GM23338 (cell line): ENCODE measurements at regions not wholly inside any gene's neighbourhood (a gene's known extent, or its start where the extent isn't known, plus 50 kb on each side); places are given as distances from the start of the nearest gene placed in this dataset.

Experiments used
- ATAC-seq: fragments of 200-7000 bp; cut with Tn5 transposase; 3 replicates; pipeline ENCODE4 v1.9.1; 2020
- DNase-seq: peaks from one replicate; pipeline ENCODE4 v3.0.0-alpha.2; 2015; ENCODE audit warnings: low spot score
- H2AFZ ChIP-seq: fragments of 200-600 bp; sonication (generic); 2 replicates; pipeline ENCODE4 v1.8.0; 2016; ENCODE audit warnings: antibody characterized with exemption, mild to moderate bottlenecking, moderate library complexity
- H3F3A ChIP-seq: fragments of 200-600 bp; sonication (generic); replicated peaks from 2 replicates; pipeline ENCODE4 v1.8.0; 2017; ENCODE audit warnings: antibody characterized with exemption, mixed run types, low read depth
- H3K27ac ChIP-seq: fragments of 200-600 bp; sonication (generic); 2 replicates; pipeline ENCODE4 v1.6.1; 2016; ENCODE audit warnings: low read depth
- H3K27me3 ChIP-seq: fragments of 200-600 bp; sonication (generic); 2 replicates; pipeline ENCODE4 v1.8.0; 2016; ENCODE audit warnings: mild to moderate bottlenecking, mixed run types, moderate library complexity; ENCODE audit not compliant: insufficient read depth
- H3K36me3 ChIP-seq: fragments of 200-600 bp; sonication (generic); 2 replicates; pipeline ENCODE4 v1.8.0; 2016; ENCODE audit warnings: mild to moderate bottlenecking; ENCODE audit not compliant: insufficient read depth
- H3K4me1 ChIP-seq: fragments of 200-600 bp; sonication (generic); 2 replicates; pipeline ENCODE4 v1.8.0; 2016; ENCODE audit warnings: mild to moderate bottlenecking, moderate library complexity; ENCODE audit not compliant: insufficient read depth
- H3K4me2 ChIP-seq: fragments of 200-600 bp; sonication (generic); 2 replicates; pipeline ENCODE4 v1.7.1; 2017; ENCODE audit warnings: mixed run types
- H3K4me3 ChIP-seq: fragments of 200-600 bp; sonication (generic); 2 replicates; pipeline ENCODE4 v1.6.1; 2016; ENCODE audit warnings: mixed run types
- H3K79me2 ChIP-seq: fragments of 200-600 bp; sonication (generic); replicated peaks from 2 replicates; pipeline ENCODE4 v1.8.0; 2017; ENCODE audit warnings: mild to moderate bottlenecking; ENCODE audit not compliant: insufficient read depth
- H3K9me2 ChIP-seq: fragments of 200-600 bp; sonication (generic); 2 replicates; pipeline ENCODE4 v1.8.0; 2017; ENCODE audit not compliant: insufficient read depth
- H4K20me1 ChIP-seq: fragments of 200-600 bp; sonication (generic); replicated peaks from 2 replicates; pipeline ENCODE4 v1.8.0; 2017; ENCODE audit warnings: mild to moderate bottlenecking; ENCODE audit not compliant: insufficient read depth
- H3K27ac Mint-ChIP-seq: 2 replicates; pipeline ENCODE4 v1.8.0; 2020; ENCODE audit warnings: inconsistent platforms, mild to moderate bottlenecking, moderate library complexity, mixed read lengths
- H3K27me3 Mint-ChIP-seq: 3 replicates; pipeline ENCODE4 v1.8.0; 2022; ENCODE audit warnings: low read depth, mild to moderate bottlenecking, moderate library complexity, mixed read lengths, inconsistent platforms; ENCODE audit not compliant: insufficient read depth, poor library complexity
- H3K36me3 Mint-ChIP-seq: 3 replicates; pipeline ENCODE4 v1.8.0; 2021; ENCODE audit warnings: low read depth, mild to moderate bottlenecking, inconsistent platforms, moderate library complexity, mixed read lengths
- H3K4me1 Mint-ChIP-seq: 3 replicates; pipeline ENCODE4 v1.8.0; 2020; ENCODE audit warnings: mild to moderate bottlenecking, inconsistent platforms, mixed read lengths
- H3K4me3 Mint-ChIP-seq: 3 replicates; pipeline ENCODE4 v1.8.0; 2021; ENCODE audit warnings: moderate library complexity, mild to moderate bottlenecking, inconsistent platforms, mixed read lengths
- H3K9me3 Mint-ChIP-seq: 3 replicates; pipeline ENCODE4 v1.8.0; 2020; ENCODE audit warnings: moderate library complexity, mild to moderate bottlenecking, inconsistent platforms, mixed read lengths
- CREB1 ChIP-seq: fragments of 250-450 bp; sonication (Bioruptor Pico); IDR thresholded peaks from 2 replicates; pipeline ENCODE4 v1.5.0; 2020; ENCODE audit warnings: low read depth, mild to moderate bottlenecking, moderate library complexity
- EZH2 ChIP-seq: fragments of 200-600 bp; sonication (generic); IDR thresholded peaks from one replicate; pipeline ENCODE4 v1.8.0; 2017; ENCODE audit warnings: antibody characterized with exemption, mild to moderate bottlenecking, low read depth; ENCODE audit not compliant: unreplicated experiment
- EZH2phosphoT487 ChIP-seq: fragments of 200-600 bp; sonication (generic); IDR thresholded peaks from one replicate; pipeline ENCODE4 v1.8.1; 2018; ENCODE audit warnings: antibody characterized with exemption; ENCODE audit not compliant: unreplicated experiment
- JUNB ChIP-seq: IDR thresholded peaks from one replicate; pipeline ENCODE4 v1.6.1; 2016; ENCODE audit warnings: antibody characterized with exemption; ENCODE audit not compliant: unreplicated experiment
- NANOG ChIP-seq: IDR thresholded peaks from 2 replicates; pipeline ENCODE4 v1.6.1; 2016; ENCODE audit warnings: antibody characterized with exemption, borderline replicate concordance
- POLR2AphosphoS5 ChIP-seq: IDR thresholded peaks from 2 replicates; pipeline ENCODE4 v1.6.1; 2016; ENCODE audit warnings: antibody characterized with exemption, low read depth
- STAT1 ChIP-seq: IDR thresholded peaks from one replicate; pipeline ENCODE4 v1.6.1; 2016; ENCODE audit warnings: antibody characterized with exemption; ENCODE audit not compliant: unreplicated experiment
- ZNF114 ChIP-seq: fragments of 250-450 bp; sonication (Bioruptor Pico); IDR thresholded peaks from 2 replicates; pipeline ENCODE4 v1.5.0; 2020; ENCODE audit warnings: mild to moderate bottlenecking, moderate library complexity
- ZNF331 ChIP-seq: fragments of 250-450 bp; sonication (Bioruptor Pico); IDR thresholded peaks from 2 replicates; pipeline ENCODE4 v1.5.0; 2020; ENCODE audit warnings: low read depth, mild to moderate bottlenecking, moderate library complexity
- TF ChIP-seq, protein P1 (sequence below), 2 experiments: fragments of 200-600 bp in 1 of 2; sonication (generic) in 1 of 2; conservative IDR thresholded peaks; 2 replicates each; pipeline versions ENCODE4 v1.5.1 to v1.6.1; 2016 to 2017; ENCODE audit warnings: antibody characterized with exemption in 2 of 2, low read depth in 2 of 2, mild to moderate bottlenecking in 2 of 2, moderate library complexity in 1 of 2
- TF ChIP-seq, protein P2 (sequence below): IDR thresholded peaks from one replicate; pipeline ENCODE4 v1.6.1; 2018; ENCODE audit warnings: antibody characterized with exemption; ENCODE audit not compliant: unreplicated experiment
- TF ChIP-seq, protein P3 (sequence below): fragments of 250-450 bp; sonication (Bioruptor Pico); IDR thresholded peaks from 2 replicates; pipeline ENCODE4 v1.5.0; 2020; ENCODE audit warnings: mild to moderate bottlenecking, moderate library complexity
- TF ChIP-seq, protein P4 (sequence below): IDR thresholded peaks from 2 replicates; pipeline ENCODE4 v1.6.1; 2016; ENCODE audit warnings: antibody characterized with exemption

DNA sequence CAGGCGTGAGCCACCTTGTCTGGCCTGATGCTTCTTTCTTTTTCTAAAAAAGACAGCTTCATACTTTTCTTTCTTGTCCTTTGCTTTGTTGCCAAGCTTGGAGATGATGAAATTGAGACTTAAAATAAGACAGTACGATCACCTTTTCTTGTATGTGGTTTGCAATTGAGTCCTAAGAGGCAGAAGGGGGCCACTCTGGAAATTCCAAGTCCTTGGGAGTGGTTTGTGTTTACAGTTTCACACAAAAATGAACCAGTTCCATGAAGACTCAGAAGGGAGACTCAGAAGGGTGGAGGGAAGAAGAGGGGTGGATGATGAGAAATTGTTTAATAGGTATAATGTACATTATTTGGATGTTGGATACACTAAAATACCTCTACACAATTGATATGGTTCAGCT is 70.7 kb upstream of the TNS3 start:
- H3K4me1 Mint-ChIP-seq = peaks cover 24% of the 10 kb centered on the region
- Histone ChIP-seq H3K9me2 (no peaks in the 10 kb centered on the region), H3K36me3 (no peaks in the 10 kb centered on the region), H3K4me2 (no peak overlapping the region), H3K4me3 (no peak overlapping the region), H3K27ac (no peak overlapping the region), H3K4me1 (no peaks in the 10 kb centered on the region), H4K20me1 (no peaks in the 10 kb centered on the region), H3K27me3 (no peaks in the 10 kb centered on the region), H2AFZ (no peak overlapping the region), H3K79me2 (no peaks in the 10 kb centered on the region), H3F3A (no peaks in the 10 kb centered on the region)
- no peak overlapping the region for H3K27ac Mint-ChIP-seq
- peaks cover 9% of the 10 kb centered on the region for H3K27me3 Mint-ChIP-seq
- no peak for ATAC-seq
- DNase-seq = no peak
- no peak for TF ChIP-seq ZNF114 (CRISPR knock-in tag)
- TF ChIP-seq EZH2 = no peak
- TF ChIP-seq ZNF331 (CRISPR knock-in tag) = no peak
- no peak for TF ChIP-seq NANOG
- TF ChIP-seq JUNB = no peak
- TF ChIP-seq CREB1 (CRISPR knock-in tag) = no peak
- TF ChIP-seq EZH2phosphoT487 = no peak
- TF ChIP-seq, protein P1, sequence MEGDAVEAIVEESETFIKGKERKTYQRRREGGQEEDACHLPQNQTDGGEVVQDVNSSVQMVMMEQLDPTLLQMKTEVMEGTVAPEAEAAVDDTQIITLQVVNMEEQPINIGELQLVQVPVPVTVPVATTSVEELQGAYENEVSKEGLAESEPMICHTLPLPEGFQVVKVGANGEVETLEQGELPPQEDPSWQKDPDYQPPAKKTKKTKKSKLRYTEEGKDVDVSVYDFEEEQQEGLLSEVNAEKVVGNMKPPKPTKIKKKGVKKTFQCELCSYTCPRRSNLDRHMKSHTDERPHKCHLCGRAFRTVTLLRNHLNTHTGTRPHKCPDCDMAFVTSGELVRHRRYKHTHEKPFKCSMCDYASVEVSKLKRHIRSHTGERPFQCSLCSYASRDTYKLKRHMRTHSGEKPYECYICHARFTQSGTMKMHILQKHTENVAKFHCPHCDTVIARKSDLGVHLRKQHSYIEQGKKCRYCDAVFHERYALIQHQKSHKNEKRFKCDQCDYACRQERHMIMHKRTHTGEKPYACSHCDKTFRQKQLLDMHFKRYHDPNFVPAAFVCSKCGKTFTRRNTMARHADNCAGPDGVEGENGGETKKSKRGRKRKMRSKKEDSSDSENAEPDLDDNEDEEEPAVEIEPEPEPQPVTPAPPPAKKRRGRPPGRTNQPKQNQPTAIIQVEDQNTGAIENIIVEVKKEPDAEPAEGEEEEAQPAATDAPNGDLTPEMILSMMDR (conservative IDR thresholded peaks at IDR 0.05; ENCODE audit: low read depth in 2 of 2) = no peak
- TF ChIP-seq POLR2AphosphoS5 = no peak
- TF ChIP-seq, protein P2, sequence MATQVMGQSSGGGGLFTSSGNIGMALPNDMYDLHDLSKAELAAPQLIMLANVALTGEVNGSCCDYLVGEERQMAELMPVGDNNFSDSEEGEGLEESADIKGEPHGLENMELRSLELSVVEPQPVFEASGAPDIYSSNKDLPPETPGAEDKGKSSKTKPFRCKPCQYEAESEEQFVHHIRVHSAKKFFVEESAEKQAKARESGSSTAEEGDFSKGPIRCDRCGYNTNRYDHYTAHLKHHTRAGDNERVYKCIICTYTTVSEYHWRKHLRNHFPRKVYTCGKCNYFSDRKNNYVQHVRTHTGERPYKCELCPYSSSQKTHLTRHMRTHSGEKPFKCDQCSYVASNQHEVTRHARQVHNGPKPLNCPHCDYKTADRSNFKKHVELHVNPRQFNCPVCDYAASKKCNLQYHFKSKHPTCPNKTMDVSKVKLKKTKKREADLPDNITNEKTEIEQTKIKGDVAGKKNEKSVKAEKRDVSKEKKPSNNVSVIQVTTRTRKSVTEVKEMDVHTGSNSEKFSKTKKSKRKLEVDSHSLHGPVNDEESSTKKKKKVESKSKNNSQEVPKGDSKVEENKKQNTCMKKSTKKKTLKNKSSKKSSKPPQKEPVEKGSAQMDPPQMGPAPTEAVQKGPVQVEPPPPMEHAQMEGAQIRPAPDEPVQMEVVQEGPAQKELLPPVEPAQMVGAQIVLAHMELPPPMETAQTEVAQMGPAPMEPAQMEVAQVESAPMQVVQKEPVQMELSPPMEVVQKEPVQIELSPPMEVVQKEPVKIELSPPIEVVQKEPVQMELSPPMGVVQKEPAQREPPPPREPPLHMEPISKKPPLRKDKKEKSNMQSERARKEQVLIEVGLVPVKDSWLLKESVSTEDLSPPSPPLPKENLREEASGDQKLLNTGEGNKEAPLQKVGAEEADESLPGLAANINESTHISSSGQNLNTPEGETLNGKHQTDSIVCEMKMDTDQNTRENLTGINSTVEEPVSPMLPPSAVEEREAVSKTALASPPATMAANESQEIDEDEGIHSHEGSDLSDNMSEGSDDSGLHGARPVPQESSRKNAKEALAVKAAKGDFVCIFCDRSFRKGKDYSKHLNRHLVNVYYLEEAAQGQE = no peak
- no peak for TF ChIP-seq STAT1
- TF ChIP-seq, protein P3, sequence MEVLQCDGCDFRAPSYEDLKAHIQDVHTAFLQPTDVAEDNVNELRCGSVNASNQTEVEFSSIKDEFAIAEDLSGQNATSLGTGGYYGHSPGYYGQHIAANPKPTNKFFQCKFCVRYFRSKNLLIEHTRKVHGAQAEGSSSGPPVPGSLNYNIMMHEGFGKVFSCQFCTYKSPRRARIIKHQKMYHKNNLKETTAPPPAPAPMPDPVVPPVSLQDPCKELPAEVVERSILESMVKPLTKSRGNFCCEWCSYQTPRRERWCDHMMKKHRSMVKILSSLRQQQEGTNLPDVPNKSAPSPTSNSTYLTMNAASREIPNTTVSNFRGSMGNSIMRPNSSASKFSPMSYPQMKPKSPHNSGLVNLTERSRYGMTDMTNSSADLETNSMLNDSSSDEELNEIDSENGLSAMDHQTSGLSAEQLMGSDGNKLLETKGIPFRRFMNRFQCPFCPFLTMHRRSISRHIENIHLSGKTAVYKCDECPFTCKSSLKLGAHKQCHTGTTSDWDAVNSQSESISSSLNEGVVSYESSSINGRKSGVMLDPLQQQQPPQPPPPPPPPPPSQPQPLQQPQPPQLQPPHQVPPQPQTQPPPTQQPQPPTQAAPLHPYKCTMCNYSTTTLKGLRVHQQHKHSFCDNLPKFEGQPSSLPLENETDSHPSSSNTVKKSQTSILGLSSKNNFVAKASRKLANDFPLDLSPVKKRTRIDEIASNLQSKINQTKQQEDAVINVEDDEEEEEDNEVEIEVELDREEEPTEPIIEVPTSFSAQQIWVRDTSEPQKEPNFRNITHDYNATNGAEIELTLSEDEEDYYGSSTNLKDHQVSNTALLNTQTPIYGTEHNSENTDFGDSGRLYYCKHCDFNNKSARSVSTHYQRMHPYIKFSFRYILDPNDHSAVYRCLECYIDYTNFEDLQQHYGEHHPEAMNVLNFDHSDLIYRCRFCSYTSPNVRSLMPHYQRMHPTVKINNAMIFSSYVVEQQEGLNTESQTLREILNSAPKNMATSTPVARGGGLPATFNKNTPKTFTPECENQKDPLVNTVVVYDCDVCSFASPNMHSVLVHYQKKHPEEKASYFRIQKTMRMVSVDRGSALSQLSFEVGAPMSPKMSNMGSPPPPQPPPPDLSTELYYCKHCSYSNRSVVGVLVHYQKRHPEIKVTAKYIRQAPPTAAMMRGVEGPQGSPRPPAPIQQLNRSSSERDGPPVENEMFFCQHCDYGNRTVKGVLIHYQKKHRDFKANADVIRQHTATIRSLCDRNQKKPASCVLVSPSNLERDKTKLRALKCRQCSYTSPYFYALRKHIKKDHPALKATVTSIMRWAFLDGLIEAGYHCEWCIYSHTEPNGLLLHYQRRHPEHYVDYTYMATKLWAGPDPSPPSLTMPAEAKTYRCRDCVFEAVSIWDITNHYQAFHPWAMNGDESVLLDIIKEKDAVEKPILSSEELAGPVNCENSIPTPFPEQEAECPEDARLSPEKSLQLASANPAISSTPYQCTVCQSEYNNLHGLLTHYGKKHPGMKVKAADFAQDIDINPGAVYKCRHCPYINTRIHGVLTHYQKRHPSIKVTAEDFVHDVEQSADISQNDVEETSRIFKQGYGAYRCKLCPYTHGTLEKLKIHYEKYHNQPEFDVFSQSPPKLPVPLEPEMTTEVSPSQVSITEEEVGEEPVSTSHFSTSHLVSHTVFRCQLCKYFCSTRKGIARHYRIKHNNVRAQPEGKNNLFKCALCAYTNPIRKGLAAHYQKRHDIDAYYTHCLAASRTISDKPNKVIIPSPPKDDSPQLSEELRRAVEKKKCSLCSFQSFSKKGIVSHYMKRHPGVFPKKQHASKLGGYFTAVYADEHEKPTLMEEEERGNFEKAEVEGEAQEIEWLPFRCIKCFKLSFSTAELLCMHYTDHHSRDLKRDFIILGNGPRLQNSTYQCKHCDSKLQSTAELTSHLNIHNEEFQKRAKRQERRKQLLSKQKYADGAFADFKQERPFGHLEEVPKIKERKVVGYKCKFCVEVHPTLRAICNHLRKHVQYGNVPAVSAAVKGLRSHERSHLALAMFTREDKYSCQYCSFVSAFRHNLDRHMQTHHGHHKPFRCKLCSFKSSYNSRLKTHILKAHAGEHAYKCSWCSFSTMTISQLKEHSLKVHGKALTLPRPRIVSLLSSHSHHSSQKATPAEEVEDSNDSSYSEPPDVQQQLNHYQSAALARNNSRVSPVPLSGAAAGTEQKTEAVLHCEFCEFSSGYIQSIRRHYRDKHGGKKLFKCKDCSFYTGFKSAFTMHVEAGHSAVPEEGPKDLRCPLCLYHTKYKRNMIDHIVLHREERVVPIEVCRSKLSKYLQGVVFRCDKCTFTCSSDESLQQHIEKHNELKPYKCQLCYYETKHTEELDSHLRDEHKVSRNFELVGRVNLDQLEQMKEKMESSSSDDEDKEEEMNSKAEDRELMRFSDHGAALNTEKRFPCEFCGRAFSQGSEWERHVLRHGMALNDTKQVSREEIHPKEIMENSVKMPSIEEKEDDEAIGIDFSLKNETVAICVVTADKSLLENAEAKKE = no peak
- TF ChIP-seq, protein P4, sequence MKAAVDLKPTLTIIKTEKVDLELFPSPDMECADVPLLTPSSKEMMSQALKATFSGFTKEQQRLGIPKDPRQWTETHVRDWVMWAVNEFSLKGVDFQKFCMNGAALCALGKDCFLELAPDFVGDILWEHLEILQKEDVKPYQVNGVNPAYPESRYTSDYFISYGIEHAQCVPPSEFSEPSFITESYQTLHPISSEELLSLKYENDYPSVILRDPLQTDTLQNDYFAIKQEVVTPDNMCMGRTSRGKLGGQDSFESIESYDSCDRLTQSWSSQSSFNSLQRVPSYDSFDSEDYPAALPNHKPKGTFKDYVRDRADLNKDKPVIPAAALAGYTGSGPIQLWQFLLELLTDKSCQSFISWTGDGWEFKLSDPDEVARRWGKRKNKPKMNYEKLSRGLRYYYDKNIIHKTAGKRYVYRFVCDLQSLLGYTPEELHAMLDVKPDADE = no peak
- H3K36me3 Mint-ChIP-seq = no peaks in the 10 kb centered on the region
- no peak overlapping the region for H3K4me3 Mint-ChIP-seq
- no peaks in the 10 kb centered on the region for H3K9me3 Mint-ChIP-seq
